ENCODE measurements at regions not wholly inside any gene's neighbourhood (a gene's known extent, or its start where the extent isn't known, plus 50 kb on each side); places are given as distances from the start of the nearest gene placed in this dataset.

DNA sequence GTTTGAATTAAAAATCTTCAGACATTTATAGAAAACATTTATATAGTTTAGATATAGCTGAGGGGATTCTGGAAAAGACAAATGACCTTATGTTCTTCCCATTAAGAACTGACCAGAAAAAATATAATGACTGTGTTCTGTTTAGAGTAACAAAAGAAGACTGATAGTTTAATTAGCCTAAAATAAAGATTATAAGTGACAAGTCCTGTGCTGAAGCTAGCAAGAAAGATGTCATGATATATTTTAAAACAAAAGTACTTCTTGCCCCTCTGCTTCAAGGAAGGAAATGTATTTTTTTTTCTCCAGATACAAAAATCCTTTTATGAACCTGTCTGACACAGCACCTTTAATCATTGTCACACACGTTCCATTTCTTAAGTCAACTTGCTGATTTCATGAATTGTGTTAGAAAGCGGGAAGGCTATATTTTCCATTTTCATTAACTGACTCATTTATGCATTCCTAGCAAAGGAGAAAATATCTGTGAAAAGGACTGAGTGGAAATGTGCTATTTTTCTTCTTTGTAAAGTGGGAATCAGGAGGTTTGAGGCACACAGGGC lies 690.7 kb upstream of the GOT2 start:
- TF ChIP-seq, protein P1, sequence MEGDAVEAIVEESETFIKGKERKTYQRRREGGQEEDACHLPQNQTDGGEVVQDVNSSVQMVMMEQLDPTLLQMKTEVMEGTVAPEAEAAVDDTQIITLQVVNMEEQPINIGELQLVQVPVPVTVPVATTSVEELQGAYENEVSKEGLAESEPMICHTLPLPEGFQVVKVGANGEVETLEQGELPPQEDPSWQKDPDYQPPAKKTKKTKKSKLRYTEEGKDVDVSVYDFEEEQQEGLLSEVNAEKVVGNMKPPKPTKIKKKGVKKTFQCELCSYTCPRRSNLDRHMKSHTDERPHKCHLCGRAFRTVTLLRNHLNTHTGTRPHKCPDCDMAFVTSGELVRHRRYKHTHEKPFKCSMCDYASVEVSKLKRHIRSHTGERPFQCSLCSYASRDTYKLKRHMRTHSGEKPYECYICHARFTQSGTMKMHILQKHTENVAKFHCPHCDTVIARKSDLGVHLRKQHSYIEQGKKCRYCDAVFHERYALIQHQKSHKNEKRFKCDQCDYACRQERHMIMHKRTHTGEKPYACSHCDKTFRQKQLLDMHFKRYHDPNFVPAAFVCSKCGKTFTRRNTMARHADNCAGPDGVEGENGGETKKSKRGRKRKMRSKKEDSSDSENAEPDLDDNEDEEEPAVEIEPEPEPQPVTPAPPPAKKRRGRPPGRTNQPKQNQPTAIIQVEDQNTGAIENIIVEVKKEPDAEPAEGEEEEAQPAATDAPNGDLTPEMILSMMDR (IDR thresholded peaks at IDR 0.05): no peak
- TF ChIP-seq POLR2A (IDR thresholded peaks at IDR 0.05): no peak

Measured in prostate gland (tissue), 2 donors.